SK-N-SH treated with all-trans-retinoic acid at 6 μM for 48 hours (cell line): ENCODE measurements at regions not wholly inside any gene's neighbourhood (a gene's known extent, or its start where the extent isn't known, plus 50 kb on each side); places are given as distances from the start of the nearest gene placed in this dataset.

Experiments
- ATAC-seq: fragments of 200-7000 bp; cut with Tn5 transposase; 3 replicates; pipeline ENCODE4 v1.9.1; 2020; ENCODE audit warnings: mild to moderate bottlenecking, moderate library complexity
- ARNTL ChIP-seq: fragments of 450-650 bp; formaldehyde crosslinking; IDR thresholded peaks from 2 replicates; pipeline ENCODE4 v1.5.0; 2020; ENCODE audit warnings: low read depth, mild to moderate bottlenecking, moderate library complexity, borderline replicate concordance
- BACH2 ChIP-seq: fragments of 250-450 bp; sonication (Bioruptor Pico); IDR thresholded peaks from 2 replicates; pipeline ENCODE4 v1.9.0; 2021; ENCODE audit warnings: mild to moderate bottlenecking, borderline replicate concordance
- ESRRG ChIP-seq: fragments of 250-450 bp; sonication (Bioruptor Pico); IDR thresholded peaks from 2 replicates; pipeline ENCODE4 v1.6.1; 2021; ENCODE audit warnings: mild to moderate bottlenecking
- GLIS3 ChIP-seq: fragments of 250-450 bp; sonication (Bioruptor Pico); IDR thresholded peaks from 2 replicates; pipeline ENCODE4 v1.5.0; 2020; ENCODE audit warnings: mild to moderate bottlenecking, moderate library complexity
- ISL1 ChIP-seq: fragments of 250-450 bp; sonication (Bioruptor Pico); IDR thresholded peaks from 2 replicates; pipeline ENCODE4 v2.1.2; 2022; ENCODE audit warnings: mild to moderate bottlenecking, moderate library complexity
- PPARA ChIP-seq: fragments of 250-450 bp; sonication (Bioruptor Pico); IDR thresholded peaks from 2 replicates; pipeline ENCODE4 v1.5.0; 2020; ENCODE audit warnings: mild to moderate bottlenecking, borderline replicate concordance
- RARB ChIP-seq: fragments of 250-450 bp; sonication (Bioruptor Pico); IDR thresholded peaks from 2 replicates; pipeline ENCODE4 v1.8.0; 2021; ENCODE audit warnings: mild to moderate bottlenecking, moderate library complexity
- SNAI2 ChIP-seq: fragments of 250-450 bp; sonication (Bioruptor Pico); IDR thresholded peaks from 2 replicates; pipeline ENCODE4 v1.5.0; 2020; ENCODE audit warnings: mild to moderate bottlenecking, moderate library complexity
- TCF4 ChIP-seq: fragments of 250-450 bp; sonication (Bioruptor Pico); IDR thresholded peaks from 2 replicates; pipeline ENCODE4 v1.8.0; 2021; ENCODE audit warnings: mild to moderate bottlenecking, moderate library complexity, borderline replicate concordance
- TOX ChIP-seq: fragments of 250-450 bp; sonication (Bioruptor Pico); IDR thresholded peaks from 2 replicates; pipeline ENCODE4 v1.8.0; 2021; ENCODE audit warnings: mild to moderate bottlenecking, moderate library complexity, borderline replicate concordance
- ZC3H10 ChIP-seq: fragments of 250-450 bp; sonication (Bioruptor Pico); IDR thresholded peaks from 2 replicates; pipeline ENCODE4 v1.5.1; 2021; ENCODE audit warnings: mild to moderate bottlenecking, moderate library complexity
- ZFP3 ChIP-seq: fragments of 250-450 bp; sonication (Bioruptor Pico); IDR thresholded peaks from 2 replicates; pipeline ENCODE4 v1.5.0; 2020; ENCODE audit warnings: mild to moderate bottlenecking, moderate library complexity
- ZFP30 ChIP-seq: fragments of 450-650 bp; formaldehyde crosslinking; IDR thresholded peaks from 2 replicates; pipeline ENCODE4 v1.5.0; 2022; ENCODE audit warnings: mild to moderate bottlenecking, moderate library complexity
- ZNF565 ChIP-seq: fragments of 450-650 bp; formaldehyde crosslinking; conservative IDR thresholded peaks from 2 replicates; pipeline ENCODE4 v1.5.0; 2020; ENCODE audit warnings: low read depth, mild to moderate bottlenecking, moderate library complexity
- ZNF70 ChIP-seq: fragments of 450-650 bp; formaldehyde crosslinking; IDR thresholded peaks from 2 replicates; pipeline ENCODE4 v1.5.0; 2020; ENCODE audit warnings: mild to moderate bottlenecking, moderate library complexity
- TF ChIP-seq, protein P1 (sequence below): fragments of 250-450 bp; sonication (Bioruptor Pico); IDR thresholded peaks from 2 replicates; pipeline ENCODE4 v1.8.0; 2020; ENCODE audit warnings: mild to moderate bottlenecking, moderate library complexity, borderline replicate concordance
- TF ChIP-seq, protein P2 (sequence below): fragments of 250-450 bp; sonication (Bioruptor Pico); IDR thresholded peaks from 2 replicates; pipeline ENCODE4 v1.5.1; 2021; ENCODE audit warnings: mild to moderate bottlenecking, moderate library complexity
- TF ChIP-seq, protein P3 (sequence below): fragments of 250-450 bp; sonication (Bioruptor Pico); IDR thresholded peaks from 2 replicates; pipeline ENCODE4 v1.8.0; 2021; ENCODE audit warnings: low read depth, mild to moderate bottlenecking, moderate library complexity, borderline replicate concordance
- TF ChIP-seq, protein P4 (sequence below): fragments of 250-450 bp; sonication (Bioruptor Pico); IDR thresholded peaks from 2 replicates; pipeline ENCODE4 v1.5.1; 2020; ENCODE audit warnings: low read depth, mild to moderate bottlenecking, moderate library complexity
- TF ChIP-seq, protein P5 (sequence below): fragments of 250-450 bp; sonication (Bioruptor Pico); IDR thresholded peaks from 2 replicates; pipeline ENCODE4 v1.5.0; 2020; ENCODE audit warnings: mild to moderate bottlenecking, moderate library complexity

DNA sequence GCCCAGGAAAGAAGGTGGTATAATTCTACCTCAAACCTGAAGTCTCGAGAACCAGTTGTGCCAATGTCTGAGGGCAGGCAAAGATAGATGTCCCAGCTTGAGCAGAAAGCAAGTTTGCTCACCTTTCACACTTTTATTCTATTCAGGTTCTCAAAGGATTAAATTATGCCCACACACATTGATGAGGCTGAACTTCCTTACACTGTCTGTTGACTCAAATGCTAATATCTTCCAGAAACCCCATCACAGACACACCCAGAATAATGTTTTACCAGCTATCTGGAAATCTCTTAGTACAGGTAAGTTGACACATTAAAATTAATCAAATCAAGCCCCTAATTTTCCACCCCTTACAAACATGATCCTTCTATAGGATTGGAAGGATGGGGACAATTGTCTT is 605.7 kb downstream of the NUF2 start:
- ATAC-seq, result no peak
- TF ChIP-seq, protein P1, sequence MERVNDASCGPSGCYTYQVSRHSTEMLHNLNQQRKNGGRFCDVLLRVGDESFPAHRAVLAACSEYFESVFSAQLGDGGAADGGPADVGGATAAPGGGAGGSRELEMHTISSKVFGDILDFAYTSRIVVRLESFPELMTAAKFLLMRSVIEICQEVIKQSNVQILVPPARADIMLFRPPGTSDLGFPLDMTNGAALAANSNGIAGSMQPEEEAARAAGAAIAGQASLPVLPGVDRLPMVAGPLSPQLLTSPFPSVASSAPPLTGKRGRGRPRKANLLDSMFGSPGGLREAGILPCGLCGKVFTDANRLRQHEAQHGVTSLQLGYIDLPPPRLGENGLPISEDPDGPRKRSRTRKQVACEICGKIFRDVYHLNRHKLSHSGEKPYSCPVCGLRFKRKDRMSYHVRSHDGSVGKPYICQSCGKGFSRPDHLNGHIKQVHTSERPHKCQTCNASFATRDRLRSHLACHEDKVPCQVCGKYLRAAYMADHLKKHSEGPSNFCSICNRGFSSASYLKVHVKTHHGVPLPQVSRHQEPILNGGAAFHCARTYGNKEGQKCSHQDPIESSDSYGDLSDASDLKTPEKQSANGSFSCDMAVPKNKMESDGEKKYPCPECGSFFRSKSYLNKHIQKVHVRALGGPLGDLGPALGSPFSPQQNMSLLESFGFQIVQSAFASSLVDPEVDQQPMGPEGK (CRISPR knock-in tag), result no peak
- TF ChIP-seq, protein P2, sequence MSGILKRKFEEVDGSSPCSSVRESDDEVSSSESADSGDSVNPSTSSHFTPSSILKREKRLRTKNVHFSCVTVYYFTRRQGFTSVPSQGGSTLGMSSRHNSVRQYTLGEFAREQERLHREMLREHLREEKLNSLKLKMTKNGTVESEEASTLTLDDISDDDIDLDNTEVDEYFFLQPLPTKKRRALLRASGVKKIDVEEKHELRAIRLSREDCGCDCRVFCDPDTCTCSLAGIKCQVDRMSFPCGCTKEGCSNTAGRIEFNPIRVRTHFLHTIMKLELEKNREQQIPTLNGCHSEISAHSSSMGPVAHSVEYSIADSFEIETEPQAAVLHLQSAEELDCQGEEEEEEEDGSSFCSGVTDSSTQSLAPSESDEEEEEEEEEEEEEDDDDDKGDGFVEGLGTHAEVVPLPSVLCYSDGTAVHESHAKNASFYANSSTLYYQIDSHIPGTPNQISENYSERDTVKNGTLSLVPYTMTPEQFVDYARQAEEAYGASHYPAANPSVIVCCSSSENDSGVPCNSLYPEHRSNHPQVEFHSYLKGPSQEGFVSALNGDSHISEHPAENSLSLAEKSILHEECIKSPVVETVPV (CRISPR knock-in tag), result no peak
- TF ChIP-seq PPARA (CRISPR knock-in tag) (no peak), GLIS3 (no peak), ZFP3 (CRISPR knock-in tag) (no peak), ISL1 (no peak), ZFP30 (CRISPR knock-in tag) (no peak), TCF4 (CRISPR knock-in tag) (no peak), SNAI2 (CRISPR knock-in tag) (no peak), RARB (CRISPR knock-in tag) (no peak), ZC3H10 (CRISPR knock-in tag) (no peak), ESRRG (CRISPR knock-in tag) (no peak), BACH2 (CRISPR knock-in tag) (no peak), ZNF565 (CRISPR knock-in tag) (no peak)
- TF ChIP-seq, protein P3, sequence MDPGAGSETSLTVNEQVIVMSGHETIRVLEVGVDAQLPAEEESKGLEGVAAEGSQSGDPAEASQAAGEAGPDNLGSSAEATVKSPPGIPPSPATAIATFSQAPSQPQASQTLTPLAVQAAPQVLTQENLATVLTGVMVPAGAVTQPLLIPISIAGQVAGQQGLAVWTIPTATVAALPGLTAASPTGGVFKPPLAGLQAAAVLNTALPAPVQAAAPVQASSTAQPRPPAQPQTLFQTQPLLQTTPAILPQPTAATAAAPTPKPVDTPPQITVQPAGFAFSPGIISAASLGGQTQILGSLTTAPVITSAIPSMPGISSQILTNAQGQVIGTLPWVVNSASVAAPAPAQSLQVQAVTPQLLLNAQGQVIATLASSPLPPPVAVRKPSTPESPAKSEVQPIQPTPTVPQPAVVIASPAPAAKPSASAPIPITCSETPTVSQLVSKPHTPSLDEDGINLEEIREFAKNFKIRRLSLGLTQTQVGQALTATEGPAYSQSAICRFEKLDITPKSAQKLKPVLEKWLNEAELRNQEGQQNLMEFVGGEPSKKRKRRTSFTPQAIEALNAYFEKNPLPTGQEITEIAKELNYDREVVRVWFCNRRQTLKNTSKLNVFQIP (CRISPR knock-in tag), result no peak
- TF ChIP-seq, protein P4, sequence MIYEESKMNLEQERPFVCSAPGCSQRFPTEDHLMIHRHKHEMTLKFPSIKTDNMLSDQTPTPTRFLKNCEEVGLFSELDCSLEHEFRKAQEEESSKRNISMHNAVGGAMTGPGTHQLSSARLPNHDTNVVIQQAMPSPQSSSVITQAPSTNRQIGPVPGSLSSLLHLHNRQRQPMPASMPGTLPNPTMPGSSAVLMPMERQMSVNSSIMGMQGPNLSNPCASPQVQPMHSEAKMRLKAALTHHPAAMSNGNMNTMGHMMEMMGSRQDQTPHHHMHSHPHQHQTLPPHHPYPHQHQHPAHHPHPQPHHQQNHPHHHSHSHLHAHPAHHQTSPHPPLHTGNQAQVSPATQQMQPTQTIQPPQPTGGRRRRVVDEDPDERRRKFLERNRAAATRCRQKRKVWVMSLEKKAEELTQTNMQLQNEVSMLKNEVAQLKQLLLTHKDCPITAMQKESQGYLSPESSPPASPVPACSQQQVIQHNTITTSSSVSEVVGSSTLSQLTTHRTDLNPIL (CRISPR knock-in tag), result no peak
- TF ChIP-seq, protein P5, sequence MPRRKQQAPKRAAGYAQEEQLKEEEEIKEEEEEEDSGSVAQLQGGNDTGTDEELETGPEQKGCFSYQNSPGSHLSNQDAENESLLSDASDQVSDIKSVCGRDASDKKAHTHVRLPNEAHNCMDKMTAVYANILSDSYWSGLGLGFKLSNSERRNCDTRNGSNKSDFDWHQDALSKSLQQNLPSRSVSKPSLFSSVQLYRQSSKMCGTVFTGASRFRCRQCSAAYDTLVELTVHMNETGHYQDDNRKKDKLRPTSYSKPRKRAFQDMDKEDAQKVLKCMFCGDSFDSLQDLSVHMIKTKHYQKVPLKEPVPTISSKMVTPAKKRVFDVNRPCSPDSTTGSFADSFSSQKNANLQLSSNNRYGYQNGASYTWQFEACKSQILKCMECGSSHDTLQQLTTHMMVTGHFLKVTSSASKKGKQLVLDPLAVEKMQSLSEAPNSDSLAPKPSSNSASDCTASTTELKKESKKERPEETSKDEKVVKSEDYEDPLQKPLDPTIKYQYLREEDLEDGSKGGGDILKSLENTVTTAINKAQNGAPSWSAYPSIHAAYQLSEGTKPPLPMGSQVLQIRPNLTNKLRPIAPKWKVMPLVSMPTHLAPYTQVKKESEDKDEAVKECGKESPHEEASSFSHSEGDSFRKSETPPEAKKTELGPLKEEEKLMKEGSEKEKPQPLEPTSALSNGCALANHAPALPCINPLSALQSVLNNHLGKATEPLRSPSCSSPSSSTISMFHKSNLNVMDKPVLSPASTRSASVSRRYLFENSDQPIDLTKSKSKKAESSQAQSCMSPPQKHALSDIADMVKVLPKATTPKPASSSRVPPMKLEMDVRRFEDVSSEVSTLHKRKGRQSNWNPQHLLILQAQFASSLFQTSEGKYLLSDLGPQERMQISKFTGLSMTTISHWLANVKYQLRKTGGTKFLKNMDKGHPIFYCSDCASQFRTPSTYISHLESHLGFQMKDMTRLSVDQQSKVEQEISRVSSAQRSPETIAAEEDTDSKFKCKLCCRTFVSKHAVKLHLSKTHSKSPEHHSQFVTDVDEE (CRISPR knock-in tag), result no peak

DNA sequence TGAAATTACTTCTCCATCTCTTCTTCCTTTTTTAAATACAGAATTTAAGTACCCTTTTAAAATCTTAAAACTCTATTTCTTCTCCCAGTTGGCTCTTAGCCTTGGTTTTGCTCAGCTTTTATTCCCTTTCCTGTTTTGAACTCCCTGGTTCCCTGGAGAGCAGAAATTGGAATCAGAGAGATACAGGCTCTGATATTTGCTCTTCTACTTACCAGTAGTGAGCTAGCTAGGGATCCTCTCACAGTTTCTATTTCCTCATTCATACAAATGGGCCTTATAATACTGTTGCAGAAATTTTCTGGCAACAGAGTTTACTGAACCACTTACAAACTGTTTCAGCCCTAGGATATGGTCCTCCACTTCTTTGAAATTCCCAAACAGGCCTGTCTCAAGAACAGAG is 606.3 kb downstream of the NUF2 start:
- no peak for ATAC-seq
- TF ChIP-seq, protein P2 (CRISPR knock-in tag), result no peak
- TF ChIP-seq ZNF70 (CRISPR knock-in tag) (no peak), ZFP30 (CRISPR knock-in tag) (no peak), SNAI2 (CRISPR knock-in tag) (no peak), TCF4 (CRISPR knock-in tag) (no peak), ZNF565 (CRISPR knock-in tag) (no peak), PPARA (CRISPR knock-in tag) (no peak), BACH2 (CRISPR knock-in tag) (no peak), ARNTL (CRISPR knock-in tag) (no peak), ZC3H10 (CRISPR knock-in tag) (no peak), ISL1 (no peak), TOX (CRISPR knock-in tag) (no peak), RARB (CRISPR knock-in tag) (no peak), GLIS3 (no peak)
- TF ChIP-seq, protein P1 (CRISPR knock-in tag), result no peak
- TF ChIP-seq, protein P5 (CRISPR knock-in tag), result no peak
- TF ChIP-seq, protein P3 (CRISPR knock-in tag), result no peak
